ENCODE measurements at regions not wholly inside any gene's neighbourhood (a gene's known extent, or its start where the extent isn't known, plus 50 kb on each side); places are given as distances from the start of the nearest gene placed in this dataset.

DNA sequence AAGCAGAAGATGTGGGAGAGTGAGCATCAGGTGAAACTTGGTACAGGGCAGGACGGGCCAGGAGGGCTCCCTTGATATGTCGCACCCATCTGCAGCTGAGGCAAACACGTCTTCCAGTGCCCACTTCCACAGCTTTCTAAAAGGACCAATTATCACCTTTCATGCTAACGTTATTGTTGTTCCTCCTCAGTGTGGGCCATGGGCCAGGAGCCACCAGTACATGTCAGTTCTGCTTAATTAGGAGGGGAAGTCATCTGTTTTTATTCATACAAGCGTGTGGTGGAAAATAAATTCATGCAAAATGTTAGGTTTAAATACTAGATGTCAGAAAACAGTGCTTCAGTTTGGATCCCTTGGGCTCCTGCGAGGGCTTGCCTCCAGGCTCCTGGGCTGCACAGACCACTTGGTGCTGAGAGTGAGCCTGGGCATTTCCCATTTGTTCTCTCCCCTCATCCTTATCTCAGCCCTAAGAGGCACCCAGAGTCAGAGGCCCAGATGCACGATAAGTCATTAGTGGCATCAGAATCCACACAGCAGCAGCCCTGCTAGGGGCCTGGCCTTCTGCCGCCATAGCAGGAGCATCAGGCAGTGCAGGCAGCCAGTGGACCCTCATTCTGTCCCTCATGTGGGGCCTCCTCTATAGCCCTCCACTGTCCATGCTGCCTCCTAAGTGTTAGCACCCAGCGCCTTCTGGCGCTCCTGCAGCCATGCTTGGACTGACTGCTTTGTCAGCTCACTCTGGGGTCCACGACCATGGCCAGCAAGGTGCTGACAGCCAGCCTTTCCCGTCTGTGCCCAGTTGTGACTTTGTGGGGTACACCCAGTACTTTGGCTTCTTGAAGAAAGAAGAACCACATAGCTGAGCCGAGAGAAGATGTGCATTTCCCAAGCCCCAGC lies 539.8 kb upstream of the RAB6C start:
- H3K4me3 ChIP-seq (ENCODE audit: low read length) = no peak overlapping the region
- DNase-seq (ENCODE audit: low read depth) = no peak
- TF ChIP-seq, protein P1, sequence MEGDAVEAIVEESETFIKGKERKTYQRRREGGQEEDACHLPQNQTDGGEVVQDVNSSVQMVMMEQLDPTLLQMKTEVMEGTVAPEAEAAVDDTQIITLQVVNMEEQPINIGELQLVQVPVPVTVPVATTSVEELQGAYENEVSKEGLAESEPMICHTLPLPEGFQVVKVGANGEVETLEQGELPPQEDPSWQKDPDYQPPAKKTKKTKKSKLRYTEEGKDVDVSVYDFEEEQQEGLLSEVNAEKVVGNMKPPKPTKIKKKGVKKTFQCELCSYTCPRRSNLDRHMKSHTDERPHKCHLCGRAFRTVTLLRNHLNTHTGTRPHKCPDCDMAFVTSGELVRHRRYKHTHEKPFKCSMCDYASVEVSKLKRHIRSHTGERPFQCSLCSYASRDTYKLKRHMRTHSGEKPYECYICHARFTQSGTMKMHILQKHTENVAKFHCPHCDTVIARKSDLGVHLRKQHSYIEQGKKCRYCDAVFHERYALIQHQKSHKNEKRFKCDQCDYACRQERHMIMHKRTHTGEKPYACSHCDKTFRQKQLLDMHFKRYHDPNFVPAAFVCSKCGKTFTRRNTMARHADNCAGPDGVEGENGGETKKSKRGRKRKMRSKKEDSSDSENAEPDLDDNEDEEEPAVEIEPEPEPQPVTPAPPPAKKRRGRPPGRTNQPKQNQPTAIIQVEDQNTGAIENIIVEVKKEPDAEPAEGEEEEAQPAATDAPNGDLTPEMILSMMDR (conservative IDR thresholded peaks at IDR 0.05; ENCODE audit: low read depth, low read length) = no peak

DNA sequence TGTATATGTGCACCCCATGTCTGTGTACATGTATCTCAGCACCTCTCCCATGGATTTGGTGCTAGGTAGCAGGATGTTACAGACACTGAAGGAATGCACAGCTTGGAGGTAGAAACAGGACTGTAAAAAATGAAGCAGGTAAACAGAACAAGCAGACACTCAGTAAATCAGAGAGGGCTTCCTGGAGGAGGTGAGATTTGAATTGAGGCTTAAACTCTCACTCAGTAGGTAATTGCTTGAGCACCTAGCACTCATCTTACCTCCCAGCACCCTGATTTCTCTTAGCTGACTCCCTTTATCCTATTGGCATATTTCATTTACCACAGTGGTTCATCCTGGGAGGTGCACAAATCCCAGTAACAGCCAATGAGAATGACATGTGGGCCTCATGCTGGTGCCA lies 537.9 kb upstream of the RAB6C start:
- TF ChIP-seq, protein P1 (conservative IDR thresholded peaks at IDR 0.05; ENCODE audit: low read depth, low read length) = no peak
- DNase-seq (ENCODE audit: low read depth) = no peak
- no peak overlapping the region for H3K4me3 ChIP-seq (ENCODE audit: low read length)

DNA sequence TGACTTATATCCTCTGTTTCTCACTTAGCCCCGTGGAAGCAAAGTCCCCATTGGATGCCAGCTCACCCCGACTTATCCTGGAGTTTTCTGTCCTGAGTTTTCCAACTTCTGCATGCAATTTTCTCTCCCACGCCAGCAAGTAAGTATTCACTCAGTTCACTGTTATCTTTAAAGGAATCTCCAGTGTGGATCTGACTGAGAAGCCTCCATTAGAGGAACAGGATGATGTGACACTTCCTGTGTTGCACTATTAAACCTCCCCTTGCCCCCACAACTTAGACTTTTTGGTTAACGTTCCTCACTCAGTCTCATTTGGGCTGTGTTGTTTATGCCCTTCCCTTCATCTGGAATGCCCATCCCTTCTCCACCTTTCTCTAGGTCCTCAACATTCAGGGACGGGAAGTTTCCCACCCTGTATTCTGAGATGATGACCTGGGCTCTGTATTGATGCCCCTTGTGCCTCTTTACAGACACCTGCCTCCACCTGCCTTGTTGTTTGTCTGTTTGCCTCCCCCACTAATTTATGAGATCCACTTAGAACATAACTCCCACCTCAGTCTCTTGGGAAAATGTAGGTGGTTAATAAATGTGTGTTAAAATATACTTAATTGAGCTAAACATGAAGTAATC lies 536.1 kb upstream of the RAB6C start:
- TF ChIP-seq, protein P1 (conservative IDR thresholded peaks at IDR 0.05; ENCODE audit: low read depth, low read length) = no peak
- no peak for DNase-seq (ENCODE audit: low read depth)
- no peak overlapping the region for H3K4me3 ChIP-seq (ENCODE audit: low read length)

DNA sequence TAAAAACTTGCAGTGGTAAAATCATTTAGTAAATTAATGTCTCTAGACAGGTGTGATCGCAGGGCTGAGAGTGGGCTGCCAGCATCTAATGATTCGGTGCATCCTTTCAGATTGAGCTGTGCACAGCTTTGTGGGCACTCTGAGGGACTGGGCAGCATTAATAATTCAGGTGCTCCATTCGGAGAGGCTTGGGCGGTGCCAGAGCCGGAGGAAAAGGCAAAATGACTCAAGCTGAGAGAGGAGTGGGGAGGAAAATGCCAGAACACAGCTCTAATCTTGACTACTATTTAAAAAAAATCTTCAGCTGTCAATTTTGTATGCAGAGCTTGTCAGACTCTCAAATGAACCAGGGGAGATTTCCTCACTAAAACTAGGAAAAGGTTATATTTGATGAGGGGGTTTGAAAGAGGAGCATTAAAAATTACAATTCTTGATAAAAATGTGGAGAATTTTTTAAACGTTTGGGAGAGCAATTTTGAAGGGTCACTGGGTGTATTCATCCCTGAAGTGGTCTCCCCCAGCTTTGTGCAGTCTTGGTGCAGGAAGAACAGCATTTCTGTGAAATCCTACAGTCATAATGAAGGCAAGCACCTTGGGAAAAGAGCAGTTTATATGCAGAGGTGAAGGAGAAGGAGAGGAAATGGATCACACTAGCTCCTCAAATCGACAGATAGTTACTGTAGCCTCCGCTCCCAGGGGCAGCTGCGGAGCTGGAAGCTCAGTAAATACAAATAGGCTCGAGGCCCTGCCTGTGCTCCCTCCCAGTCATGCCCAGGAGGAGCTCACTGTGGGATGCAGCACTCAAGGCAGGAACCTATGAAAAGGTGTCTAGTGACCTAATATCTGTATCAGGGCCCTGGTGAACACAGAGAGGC lies 535.4 kb upstream of the RAB6C start:
- TF ChIP-seq, protein P1 (conservative IDR thresholded peaks at IDR 0.05; ENCODE audit: low read depth, low read length) = no peak
- H3K4me3 ChIP-seq (ENCODE audit: low read length) = no peak overlapping the region
- no peak for DNase-seq (ENCODE audit: low read depth)

DNA sequence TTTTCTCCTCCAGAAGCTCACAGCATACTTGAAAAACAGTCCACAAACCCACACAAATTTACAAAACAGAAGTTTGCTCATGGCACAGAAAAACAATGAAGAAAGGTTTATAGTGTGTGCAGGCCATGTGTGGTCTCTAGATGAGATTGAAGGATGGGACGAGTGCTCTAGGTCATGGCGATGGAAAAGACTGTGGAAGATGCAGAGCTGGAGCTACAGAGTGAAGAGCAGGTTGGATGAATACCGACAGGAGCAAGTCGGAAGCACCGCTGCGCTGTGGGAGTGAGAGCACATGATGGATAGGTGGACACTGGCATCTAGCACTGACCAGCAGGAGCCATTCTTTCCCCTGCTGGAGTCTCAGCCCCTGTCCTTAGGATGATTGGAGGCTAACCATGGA lies 534.7 kb upstream of the RAB6C start:
- no peak overlapping the region for H3K4me3 ChIP-seq (ENCODE audit: low read length)
- no peak for DNase-seq (ENCODE audit: low read depth)
- TF ChIP-seq, protein P1 (conservative IDR thresholded peaks at IDR 0.05; ENCODE audit: low read depth, low read length) = no peak

DNA sequence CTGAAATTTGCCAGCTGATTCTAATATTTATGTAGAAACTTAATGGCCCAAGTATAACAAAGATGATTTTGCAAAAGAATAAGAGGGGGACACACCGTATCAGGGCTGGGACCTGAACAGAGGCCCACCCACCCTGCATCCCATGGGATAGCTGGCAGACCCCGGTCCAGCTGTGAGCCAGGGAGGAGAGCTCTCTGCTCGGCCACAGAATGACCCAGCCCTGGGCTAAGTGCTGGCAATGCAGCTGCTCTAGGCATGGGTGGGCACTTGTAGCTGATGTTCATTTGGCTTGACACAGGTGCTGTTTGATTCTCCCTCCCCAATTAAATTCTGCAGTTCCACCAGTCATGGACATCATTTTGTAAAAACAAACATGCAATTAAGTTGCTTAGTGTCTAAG lies 522.8 kb upstream of the RAB6C start:
- TF ChIP-seq, protein P1 (conservative IDR thresholded peaks at IDR 0.05; ENCODE audit: low read depth, low read length) = no peak
- DNase-seq (ENCODE audit: low read depth) = no peak
- no peak overlapping the region for H3K4me3 ChIP-seq (ENCODE audit: low read length)

Data from retinal pigment epithelial cell (primary cell).